Astrocyte (in vitro differentiated cells and primary cell): ENCODE measurements at regions not wholly inside any gene's neighbourhood (a gene's known extent, or its start where the extent isn't known, plus 50 kb on each side); places are given as distances from the start of the nearest gene placed in this dataset.

ENCODE experiments used
- DNase-seq: peaks from one replicate; pipeline ENCODE4 v3.0.0-alpha.2; 2010; ENCODE audit warnings: low read depth
- FAIRE-seq: peaks from 2 replicates; lab custom pipeline; 2011; peaks lifted over from hg19 to GRCh38; lab: Jason Lieb, UNC
- H2AFZ ChIP-seq: 2 replicates; pipeline ENCODE4 v1.6.0; 2012; ENCODE audit warnings: low read depth, low read length, inconsistent platforms
- H3K27ac ChIP-seq: 2 replicates; pipeline ENCODE4 v1.5.1; 2011; ENCODE audit warnings: low read depth, low read length, inconsistent platforms
- H3K27me3 ChIP-seq: 2 replicates; pipeline ENCODE4 v1.6.0; 2011; ENCODE audit warnings: low read length, inconsistent platforms; ENCODE audit not compliant: insufficient read depth
- H3K36me3 ChIP-seq: 2 replicates; pipeline ENCODE4 v1.5.1; 2011; ENCODE audit warnings: low read length, inconsistent platforms; ENCODE audit not compliant: insufficient read depth
- H3K4me1 ChIP-seq: 2 replicates; pipeline ENCODE4 v1.5.1; 2011; ENCODE audit warnings: low read length, inconsistent platforms; ENCODE audit not compliant: insufficient read depth
- H3K4me2 ChIP-seq: 2 replicates; pipeline ENCODE4 v1.6.0; 2012; ENCODE audit warnings: low read length, inconsistent platforms
- H3K4me3 ChIP-seq: 2 replicates; pipeline ENCODE4 v1.5.1; 2011; ENCODE audit warnings: low read depth, mild to moderate bottlenecking, low read length, inconsistent platforms; ENCODE audit not compliant: insufficient read depth
- H3K79me2 ChIP-seq: 2 replicates; pipeline ENCODE4 v1.6.0; 2012; ENCODE audit warnings: mild to moderate bottlenecking, low read length, inconsistent platforms; ENCODE audit not compliant: insufficient read depth
- H3K9ac ChIP-seq: 2 replicates; pipeline ENCODE4 v1.6.0; 2012; ENCODE audit warnings: mild to moderate bottlenecking, low read length, inconsistent platforms
- H3K9me3 ChIP-seq: 2 replicates; pipeline ENCODE4 v1.5.1; 2012; ENCODE audit warnings: low read depth, mild to moderate bottlenecking, low read length, inconsistent platforms; ENCODE audit not compliant: insufficient read depth
- H4K20me1 ChIP-seq: 2 replicates; pipeline ENCODE4 v1.6.0; 2012; ENCODE audit warnings: low read length, inconsistent platforms; ENCODE audit not compliant: insufficient read depth
- H3K27ac Mint-ChIP-seq: one replicate; pipeline ENCODE4 v1.8.0; 2021; ENCODE audit warnings: mild to moderate bottlenecking, mixed read lengths; ENCODE audit not compliant: unreplicated experiment
- H3K27me3 Mint-ChIP-seq: one replicate; pipeline ENCODE4 v1.8.0; 2021; ENCODE audit warnings: low read depth, mixed read lengths; ENCODE audit not compliant: unreplicated experiment
- H3K36me3 Mint-ChIP-seq: one replicate; pipeline ENCODE4 v1.8.0; 2021; ENCODE audit warnings: low read depth, mixed read lengths; ENCODE audit not compliant: unreplicated experiment
- H3K4me1 Mint-ChIP-seq: one replicate; pipeline ENCODE4 v1.8.0; 2021; ENCODE audit warnings: low read depth, mixed read lengths; ENCODE audit not compliant: unreplicated experiment
- H3K4me3 Mint-ChIP-seq: one replicate; pipeline ENCODE4 v1.8.0; 2021; ENCODE audit warnings: mild to moderate bottlenecking, moderate library complexity, mixed read lengths; ENCODE audit not compliant: unreplicated experiment
- H3K9me3 Mint-ChIP-seq: one replicate; pipeline ENCODE4 v1.8.0; 2021; ENCODE audit warnings: mild to moderate bottlenecking, mixed read lengths; ENCODE audit not compliant: unreplicated experiment
- EZH2 ChIP-seq: IDR thresholded peaks from 2 replicates; pipeline ENCODE4 v1.6.1; 2012; ENCODE audit warnings: mild to moderate bottlenecking, low read length, inconsistent platforms; ENCODE audit not compliant: insufficient read depth
- TF ChIP-seq, protein P1 (sequence below): IDR thresholded peaks from 2 replicates; pipeline ENCODE4 v1.5.1; 2011; ENCODE audit warnings: low read depth, mild to moderate bottlenecking, inconsistent platforms, low read length, moderate library complexity; ENCODE audit not compliant: insufficient read depth

DNA sequence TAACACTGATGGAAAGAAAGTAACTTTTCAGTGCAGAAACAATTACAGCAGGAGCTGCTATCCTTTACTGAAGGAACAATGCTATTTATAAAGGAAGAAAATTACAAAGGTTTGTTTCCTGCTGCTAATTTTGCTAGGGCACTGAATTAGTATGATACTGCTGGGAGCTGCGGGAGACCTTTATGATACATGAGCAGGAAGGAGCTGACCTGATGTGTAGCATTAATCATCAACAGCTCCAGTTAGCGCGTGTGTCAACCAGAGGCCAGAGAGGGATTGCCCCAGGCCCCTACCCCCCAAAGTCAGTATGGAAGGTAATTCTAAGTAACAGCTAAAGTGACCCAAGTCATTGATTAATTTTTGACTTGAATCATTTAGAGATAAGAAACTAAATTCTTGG is 728.9 kb downstream of the PCDH18 start:
- no peak overlapping the region for H3K27ac ChIP-seq
- no peak overlapping the region for H3K4me3 Mint-ChIP-seq

DNA sequence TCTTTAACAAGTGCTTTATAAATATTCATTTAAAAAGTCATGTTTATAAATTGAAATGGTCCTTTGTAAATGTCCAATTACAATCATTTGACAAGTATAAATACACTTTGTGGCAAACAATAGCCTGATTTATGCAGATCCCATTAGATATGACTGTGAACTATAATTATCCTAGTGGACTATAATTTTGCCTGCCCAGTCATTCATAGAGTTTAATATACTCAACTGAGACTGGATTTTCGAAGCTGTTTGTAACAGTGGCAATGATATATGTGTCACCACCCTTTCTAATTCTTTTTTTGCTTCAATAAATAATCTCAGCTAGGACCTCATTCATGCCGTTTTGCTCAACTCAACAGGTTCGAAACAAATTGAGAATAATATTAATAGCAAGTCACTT is 732.0 kb downstream of the PCDH18 start:
- Histone ChIP-seq H4K20me1 (no peaks in the 10 kb centered on the region), H3K36me3 (no peaks in the 10 kb centered on the region), H2AFZ (no peak overlapping the region), H3K4me2 (no peak overlapping the region), H3K27ac (no peak overlapping the region), H3K27me3 (no peaks in the 10 kb centered on the region), H3K4me3 (no peak overlapping the region), H3K9ac (no peak overlapping the region), H3K79me2 (no peaks in the 10 kb centered on the region), H3K4me1 (no peaks in the 10 kb centered on the region), H3K9me3 (no peaks in the 10 kb centered on the region)
- Mint-ChIP-seq H3K4me1 (no peaks in the 10 kb centered on the region), H3K27me3 (no peaks in the 10 kb centered on the region), H3K27ac (no peak overlapping the region), H3K9me3 (no peaks in the 10 kb centered on the region), H3K4me3 (no peak overlapping the region), H3K36me3 (no peaks in the 10 kb centered on the region)
- no peak for FAIRE-seq
- TF ChIP-seq EZH2, result no peak
- TF ChIP-seq, protein P1, sequence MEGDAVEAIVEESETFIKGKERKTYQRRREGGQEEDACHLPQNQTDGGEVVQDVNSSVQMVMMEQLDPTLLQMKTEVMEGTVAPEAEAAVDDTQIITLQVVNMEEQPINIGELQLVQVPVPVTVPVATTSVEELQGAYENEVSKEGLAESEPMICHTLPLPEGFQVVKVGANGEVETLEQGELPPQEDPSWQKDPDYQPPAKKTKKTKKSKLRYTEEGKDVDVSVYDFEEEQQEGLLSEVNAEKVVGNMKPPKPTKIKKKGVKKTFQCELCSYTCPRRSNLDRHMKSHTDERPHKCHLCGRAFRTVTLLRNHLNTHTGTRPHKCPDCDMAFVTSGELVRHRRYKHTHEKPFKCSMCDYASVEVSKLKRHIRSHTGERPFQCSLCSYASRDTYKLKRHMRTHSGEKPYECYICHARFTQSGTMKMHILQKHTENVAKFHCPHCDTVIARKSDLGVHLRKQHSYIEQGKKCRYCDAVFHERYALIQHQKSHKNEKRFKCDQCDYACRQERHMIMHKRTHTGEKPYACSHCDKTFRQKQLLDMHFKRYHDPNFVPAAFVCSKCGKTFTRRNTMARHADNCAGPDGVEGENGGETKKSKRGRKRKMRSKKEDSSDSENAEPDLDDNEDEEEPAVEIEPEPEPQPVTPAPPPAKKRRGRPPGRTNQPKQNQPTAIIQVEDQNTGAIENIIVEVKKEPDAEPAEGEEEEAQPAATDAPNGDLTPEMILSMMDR, result no peak
- no peak for DNase-seq

More for the DNA sequence above, 728.9 kb downstream of the PCDH18 start:
- Histone ChIP-seq H3K36me3 (no peaks in the 10 kb centered on the region), H3K9me3 (no peaks in the 10 kb centered on the region), H2AFZ (no peak overlapping the region), H3K79me2 (no peaks in the 10 kb centered on the region), H3K4me3 (no peak overlapping the region), H4K20me1 (no peaks in the 10 kb centered on the region), H3K4me1 (no peaks in the 10 kb centered on the region), H3K4me2 (no peak overlapping the region), H3K27me3 (no peaks in the 10 kb centered on the region), H3K9ac (no peak overlapping the region)
- Mint-ChIP-seq H3K36me3 (no peaks in the 10 kb centered on the region), H3K4me1 (no peaks in the 10 kb centered on the region), H3K9me3 (no peaks in the 10 kb centered on the region), H3K27ac (no peak overlapping the region), H3K27me3 (no peaks in the 10 kb centered on the region)
- TF ChIP-seq, protein P1, result no peak
- no peak for TF ChIP-seq EZH2
- FAIRE-seq, result no peak
- DNase-seq, result no peak

DNA sequence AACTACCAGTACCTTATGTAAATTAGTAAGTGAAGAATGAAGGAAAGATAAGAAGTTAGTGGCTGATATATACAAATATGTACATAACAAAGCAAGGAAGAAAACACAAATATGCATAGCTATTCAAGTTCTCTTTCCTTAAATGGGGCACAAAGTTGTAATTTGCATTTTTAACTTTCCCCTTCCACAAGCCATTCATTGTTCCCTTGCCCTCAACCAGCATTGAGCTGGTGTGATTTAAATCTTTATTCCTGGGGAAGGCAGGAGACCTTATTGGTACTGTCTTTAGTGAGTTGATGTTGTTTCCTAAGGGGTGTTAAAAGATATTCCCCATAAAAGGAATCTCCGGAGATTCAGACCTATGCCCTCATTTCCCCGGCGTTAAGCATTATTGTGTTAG is 735.3 kb downstream of the PCDH18 start:
- H3K4me1 Mint-ChIP-seq, result no peaks in the 10 kb centered on the region
- no peak for FAIRE-seq
- no peaks in the 10 kb centered on the region for H3K9me3 Mint-ChIP-seq
- Histone ChIP-seq H3K4me1 (no peaks in the 10 kb centered on the region), H4K20me1 (no peaks in the 10 kb centered on the region), H3K4me3 (no peak overlapping the region), H3K79me2 (no peaks in the 10 kb centered on the region), H3K36me3 (no peaks in the 10 kb centered on the region), H3K27ac (no peak overlapping the region), H3K27me3 (no peaks in the 10 kb centered on the region), H3K9me3 (no peaks in the 10 kb centered on the region), H3K4me2 (no peak overlapping the region), H2AFZ (no peak overlapping the region), H3K9ac (no peak overlapping the region)
- H3K4me3 Mint-ChIP-seq, result no peak overlapping the region
- no peaks in the 10 kb centered on the region for H3K36me3 Mint-ChIP-seq
- H3K27me3 Mint-ChIP-seq, result no peaks in the 10 kb centered on the region
- no peak for DNase-seq
- H3K27ac Mint-ChIP-seq, result no peak overlapping the region
- TF ChIP-seq, protein P1, result no peak
- TF ChIP-seq EZH2, result no peak
